RKO (cell line): ENCODE measurements at regions not wholly inside any gene's neighbourhood (a gene's known extent, or its start where the extent isn't known, plus 50 kb on each side); places are given as distances from the start of the nearest gene placed in this dataset.
A peak's percentile ranks its signal among the peaks of the same experiment; 100 is the strongest.
"Not testable (repeated sequence)": the region's sequence is repeated elsewhere in the genome, so short reads cannot be mapped to it uniquely, and the experiment has no call there.

ENCODE experiments used
- DNase-seq: peaks from one replicate; pipeline ENCODE4 v3.0.0-alpha.2; 2016; ENCODE audit warnings: low spot score

DNA sequence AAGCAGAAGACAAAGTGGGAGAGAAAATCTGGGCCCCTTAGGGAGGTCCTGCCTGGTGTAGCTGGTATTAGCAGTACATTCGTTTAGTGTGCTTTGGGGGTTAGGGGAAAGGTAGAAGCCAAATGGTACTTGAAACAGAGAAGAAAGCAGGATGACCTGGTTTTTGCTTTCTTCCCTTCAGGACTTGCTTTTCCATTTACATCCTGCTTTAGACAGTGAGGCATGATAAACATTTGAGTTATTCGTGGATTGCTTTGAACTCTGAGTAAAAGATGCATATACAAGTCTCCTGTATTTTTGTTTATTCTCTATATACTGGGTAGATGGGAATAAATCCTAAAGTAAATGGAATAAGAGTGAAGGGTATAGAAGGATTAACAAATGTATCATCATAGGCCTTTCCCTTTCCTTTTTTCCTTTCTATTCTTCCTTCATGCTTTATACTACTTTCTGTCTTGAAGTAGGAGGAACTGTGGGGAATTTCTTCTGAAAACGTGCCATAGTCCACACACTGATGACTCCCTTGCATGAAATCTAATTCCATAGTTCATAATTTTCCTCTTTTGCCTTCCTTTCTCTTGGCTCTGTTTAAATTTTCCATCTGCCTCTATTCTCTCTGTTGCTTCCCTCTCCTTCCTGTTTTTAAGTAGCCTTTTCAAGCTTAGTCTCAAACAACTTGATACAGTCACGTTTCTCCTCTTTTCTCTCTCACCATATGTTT lies 139.5 kb upstream of the RBMS3 start:
- DNase-seq = no peak

DNA sequence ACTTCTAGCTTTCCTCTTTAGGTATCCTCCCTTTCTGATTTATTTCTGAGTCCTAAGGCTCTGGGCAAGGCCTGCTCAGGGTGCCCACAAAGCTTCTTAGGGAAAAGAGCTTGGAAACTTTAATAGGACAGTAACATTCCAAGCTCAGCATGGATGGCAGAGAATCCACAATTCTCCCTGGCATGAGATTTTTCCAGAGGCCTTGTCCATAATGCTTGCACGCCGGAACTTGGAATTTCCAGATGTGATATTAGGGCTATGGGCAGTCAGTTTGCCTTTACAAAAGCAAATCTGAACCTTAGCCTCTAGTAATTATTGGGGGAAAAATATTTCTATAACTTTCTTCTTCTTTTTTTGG lies 139.0 kb upstream of the RBMS3 start:
- no peak for DNase-seq

DNA sequence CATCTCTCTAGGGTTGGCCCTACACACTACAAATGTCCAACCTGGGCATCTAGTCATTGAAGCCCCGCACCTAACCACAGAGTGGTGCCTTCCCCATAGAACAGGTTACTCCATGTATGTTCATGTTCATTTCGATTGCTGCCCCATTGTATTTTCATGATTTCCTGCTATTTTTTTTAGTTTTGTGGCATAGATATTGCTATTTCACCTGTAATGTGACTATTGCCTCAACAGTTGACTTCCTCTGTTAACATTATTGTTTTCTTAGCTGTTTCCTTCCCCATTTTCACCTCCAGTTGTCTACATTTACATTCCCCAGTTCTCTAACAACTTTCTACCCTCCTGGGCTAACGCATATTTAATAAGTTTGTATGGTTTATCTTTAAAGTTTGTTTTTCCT lies 137.7 kb upstream of the RBMS3 start:
- no peak for DNase-seq

DNA sequence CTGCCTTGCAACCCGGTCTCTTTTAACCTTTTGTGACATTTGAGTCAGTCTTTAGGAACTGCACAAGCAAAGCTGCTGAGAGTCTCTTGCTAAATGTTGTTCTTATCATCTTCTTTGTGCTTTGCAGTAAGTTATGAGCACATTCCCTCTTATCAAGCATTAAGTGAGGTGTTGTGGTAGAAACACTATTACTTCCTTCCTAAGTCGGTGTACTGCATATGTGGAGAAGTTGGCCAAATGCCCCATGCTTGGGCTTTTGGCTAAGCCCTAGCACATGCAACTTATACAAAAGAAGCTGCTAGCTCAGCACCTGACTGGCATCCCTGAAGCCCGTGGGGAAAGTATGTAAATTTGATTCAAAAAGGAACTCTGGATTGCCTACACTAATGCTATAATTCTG lies 136.5 kb upstream of the RBMS3 start:
- no peak for DNase-seq

- DNase-seq = no peak
Observed at GRCh38 chr3:29144807-29145206, 136.1 kb upstream of the RBMS3 start.

DNA sequence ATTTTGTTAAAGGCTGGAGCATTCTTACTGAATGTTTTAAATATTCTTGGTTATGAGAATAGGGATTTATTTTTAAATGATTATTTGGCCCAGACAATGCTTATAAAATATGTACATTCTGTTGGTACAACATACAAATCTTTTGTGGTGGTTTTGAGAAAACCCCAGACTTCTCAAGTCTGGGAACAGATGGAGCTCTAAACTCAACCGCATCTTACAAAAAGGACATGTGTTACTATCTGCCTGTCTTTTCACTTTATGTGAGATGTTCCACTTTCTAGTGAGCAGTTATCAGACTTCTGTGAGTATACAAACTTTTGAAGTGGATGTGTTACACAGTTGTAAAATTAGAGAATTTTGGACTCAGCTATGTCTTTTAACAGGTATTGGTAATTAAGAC lies 135.5 kb upstream of the RBMS3 start:
- no peak for DNase-seq

DNA sequence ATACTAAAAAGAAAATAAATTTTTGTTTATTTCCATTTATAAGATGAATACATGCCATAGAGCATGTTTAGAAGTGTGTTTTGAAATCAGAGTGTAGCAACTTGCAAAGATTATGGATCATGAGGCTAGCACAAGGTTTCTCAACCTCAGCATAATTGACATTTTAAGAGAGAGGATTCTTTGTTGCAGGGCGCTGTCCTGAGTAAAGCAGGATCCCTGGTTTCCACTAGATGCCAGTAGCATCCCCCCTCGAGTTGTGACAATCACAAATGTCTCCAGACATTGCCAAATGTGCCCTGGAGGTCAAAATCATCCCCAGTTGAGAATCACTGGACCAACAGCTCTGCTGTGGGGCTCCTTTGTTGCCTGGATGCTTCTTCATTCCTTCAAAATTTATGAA lies 128.5 kb upstream of the RBMS3 start:
- DNase-seq = no peak

- DNase-seq = no peak
Observed at GRCh38 chr3:29153811-29154210, 127.1 kb upstream of the RBMS3 start.

DNA sequence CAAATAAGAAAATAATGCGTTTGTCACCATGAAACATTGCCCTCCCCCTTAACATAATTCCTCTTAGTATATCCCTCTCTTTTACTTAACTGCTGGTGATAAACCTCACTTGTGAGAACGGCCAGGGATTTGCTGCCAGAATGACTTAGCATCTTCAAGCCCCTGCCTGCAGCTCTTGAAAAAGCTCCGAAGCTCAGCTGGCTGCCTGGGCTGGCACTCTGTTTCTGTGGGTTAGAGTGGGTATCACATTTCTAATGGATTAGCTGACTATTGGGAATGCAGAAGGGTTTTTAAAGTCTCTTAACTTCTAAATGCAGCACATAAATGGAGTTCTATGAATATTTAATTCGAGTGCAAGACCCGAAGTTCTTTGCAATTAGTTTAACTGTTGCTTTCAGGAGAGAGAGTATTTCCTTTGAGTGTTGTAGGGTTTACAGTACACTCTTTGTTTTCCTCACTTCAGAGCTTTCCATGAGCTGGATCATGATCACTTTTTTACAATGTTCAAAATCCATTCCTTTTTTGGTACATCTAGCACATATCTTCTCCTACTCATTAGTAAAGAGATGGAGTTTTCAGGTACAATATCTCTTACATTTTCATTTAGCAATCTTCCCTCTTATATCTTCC lies 124.7 kb upstream of the RBMS3 start:
- no peak for DNase-seq

DNA sequence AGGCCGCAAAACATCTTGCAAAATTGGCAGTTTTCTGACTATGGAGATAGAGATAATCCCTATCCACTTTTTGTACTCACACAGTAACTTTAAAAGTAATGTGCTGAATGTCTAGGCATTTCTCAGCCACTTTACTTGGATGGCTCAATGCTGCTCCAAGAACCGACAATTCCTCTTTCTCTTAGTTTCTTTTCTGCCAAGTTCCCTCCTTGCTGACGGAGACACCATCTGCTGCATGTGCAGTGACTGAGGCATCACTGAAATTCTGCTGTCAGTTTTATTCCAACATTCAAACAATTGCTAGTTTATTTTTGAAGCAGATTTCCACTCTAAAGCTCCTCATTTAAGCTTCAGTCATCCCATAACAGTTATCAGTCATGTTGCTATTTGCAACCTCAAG lies 116.0 kb upstream of the RBMS3 start:
- no peak for DNase-seq

- DNase-seq = no peak
Observed at GRCh38 chr3:29167180-29167579, 113.7 kb upstream of the RBMS3 start.

DNA sequence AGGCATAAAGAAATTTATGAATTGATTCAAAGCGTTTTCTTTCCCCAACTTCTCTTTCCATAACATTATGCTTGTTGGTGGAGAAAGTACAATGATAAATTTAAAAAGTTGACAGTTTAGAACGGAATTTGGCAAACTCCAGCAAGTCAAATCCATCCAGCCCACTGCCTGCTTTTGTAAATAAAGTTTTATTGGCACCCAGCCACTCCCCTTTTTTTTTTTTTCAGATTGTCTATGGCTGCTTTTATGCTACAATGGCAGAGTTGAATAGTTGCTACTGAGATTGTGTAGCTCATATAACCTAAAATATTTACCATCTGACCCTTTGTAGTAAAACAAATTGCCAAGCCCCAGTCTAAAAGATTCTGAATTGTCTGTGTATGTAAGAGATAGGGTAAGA lies 112.8 kb upstream of the RBMS3 start:
- DNase-seq = no peak

- no peak for DNase-seq
Observed at GRCh38 chr3:29168696-29169095, 112.2 kb upstream of the RBMS3 start.

DNA sequence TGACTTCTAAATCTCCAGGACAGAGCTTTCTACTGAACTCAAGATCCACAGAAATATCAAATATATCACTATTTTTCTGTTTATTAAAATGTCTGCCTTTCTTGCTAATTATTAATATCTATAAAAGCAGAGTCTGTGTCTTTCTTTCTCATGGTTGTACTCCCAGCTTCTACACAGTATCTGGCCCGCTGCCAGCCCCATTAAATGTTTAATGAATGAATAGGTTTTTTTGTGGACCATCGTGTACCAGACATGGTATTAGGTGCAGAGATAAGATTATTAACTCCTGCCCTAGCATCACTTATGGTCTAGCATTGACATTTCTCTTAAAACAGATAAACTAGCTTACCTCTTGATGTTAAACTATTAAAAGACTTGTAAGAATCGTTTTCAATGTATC lies 111.4 kb upstream of the RBMS3 start:
- no peak for DNase-seq

DNA sequence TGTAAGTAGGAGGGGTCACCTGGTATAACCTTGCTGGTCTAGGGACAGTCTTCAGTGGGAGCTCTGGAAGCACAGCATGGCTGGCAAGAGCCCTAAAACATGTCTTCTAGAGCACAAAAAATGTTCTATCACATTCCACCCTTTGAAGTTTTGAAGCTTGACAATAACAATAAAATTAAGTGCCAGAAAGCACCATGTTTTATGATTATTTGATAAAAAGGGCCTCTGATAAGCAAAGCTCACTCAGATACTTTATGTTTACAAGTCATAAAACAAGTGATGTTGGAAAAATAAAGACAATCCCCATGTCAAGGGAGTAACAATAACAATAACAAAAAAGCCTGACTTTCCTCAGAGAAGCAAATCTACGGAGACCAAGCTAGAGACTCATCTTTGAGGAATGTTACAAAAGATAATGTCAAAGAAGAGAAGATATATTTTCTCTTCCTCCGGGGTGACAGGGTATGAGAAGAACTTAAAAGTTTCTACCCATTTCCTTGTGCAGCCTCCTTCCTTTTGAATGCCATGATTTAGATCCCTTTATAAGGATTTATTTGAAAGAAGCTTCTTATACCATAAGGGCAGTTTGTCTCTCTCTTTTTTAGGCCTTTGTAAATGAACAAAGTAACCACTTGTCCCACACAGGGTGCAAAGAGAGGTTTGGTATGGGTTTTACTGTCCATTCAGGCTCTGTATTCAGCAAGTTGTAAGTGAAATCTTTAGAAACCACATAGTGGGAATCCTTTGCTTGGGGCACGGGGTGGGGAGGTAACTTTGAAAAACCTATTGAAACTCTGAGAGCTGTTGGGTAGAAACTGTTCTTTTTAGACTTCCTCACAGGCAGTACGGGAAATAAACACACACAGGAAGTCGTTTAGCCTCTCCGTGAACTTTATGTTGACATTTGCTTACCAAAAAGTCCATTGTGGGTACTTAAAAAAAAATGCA lies 109.6 kb upstream of the RBMS3 start:
- no peak for DNase-seq

DNA sequence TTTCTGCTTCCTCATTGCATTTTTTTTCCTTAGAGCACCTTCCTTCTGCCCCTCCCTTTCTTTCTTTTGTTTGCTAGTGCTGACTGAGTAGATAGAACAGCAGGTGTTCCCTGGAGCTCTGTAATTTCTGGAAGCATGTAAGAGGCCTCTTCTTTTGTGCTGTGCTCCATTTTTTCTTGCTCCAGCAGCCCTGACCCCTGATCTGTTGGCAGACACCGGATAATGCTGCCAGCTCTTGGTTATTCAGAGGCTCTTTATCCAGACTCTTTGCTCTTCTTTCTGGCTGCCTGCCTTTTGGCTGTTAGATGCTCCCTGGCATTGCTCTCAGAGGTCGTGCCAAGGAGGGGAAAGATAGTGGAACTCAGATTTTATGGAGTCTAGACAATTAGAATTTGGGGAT lies 104.4 kb upstream of the RBMS3 start:
- DNase-seq = no peak

GRCh38 chr3:29178809-29179793 lies 101.8 kb upstream of the RBMS3 start:
- DNase-seq = no peak

GRCh38 chr3:29181149-29181780 lies 99.6 kb upstream of the RBMS3 start:
- no peak for DNase-seq

- no peak for DNase-seq
Observed at GRCh38 chr3:29181872-29182271, 99.0 kb upstream of the RBMS3 start.

DNA sequence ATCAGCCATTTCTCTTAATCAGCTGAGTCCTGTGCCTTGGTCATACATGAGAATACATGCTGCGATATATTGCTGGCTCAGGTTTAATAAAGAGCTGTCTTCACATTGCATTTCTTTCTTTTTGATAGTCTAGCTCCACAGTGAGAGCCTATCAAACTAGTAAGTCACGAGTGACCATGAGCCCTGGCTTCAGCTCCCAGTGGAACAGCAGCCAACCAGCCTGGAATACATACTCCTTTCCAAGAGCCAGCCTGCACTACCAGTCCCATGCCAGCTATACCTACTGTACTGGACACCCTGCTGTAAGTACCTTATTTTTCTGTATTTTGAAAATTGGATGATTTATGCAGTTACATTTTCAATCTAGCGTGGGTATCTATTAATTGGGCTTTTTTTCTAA lies 98.0 kb upstream of the RBMS3 start:
- not testable (repeated sequence) for DNase-seq

DNA sequence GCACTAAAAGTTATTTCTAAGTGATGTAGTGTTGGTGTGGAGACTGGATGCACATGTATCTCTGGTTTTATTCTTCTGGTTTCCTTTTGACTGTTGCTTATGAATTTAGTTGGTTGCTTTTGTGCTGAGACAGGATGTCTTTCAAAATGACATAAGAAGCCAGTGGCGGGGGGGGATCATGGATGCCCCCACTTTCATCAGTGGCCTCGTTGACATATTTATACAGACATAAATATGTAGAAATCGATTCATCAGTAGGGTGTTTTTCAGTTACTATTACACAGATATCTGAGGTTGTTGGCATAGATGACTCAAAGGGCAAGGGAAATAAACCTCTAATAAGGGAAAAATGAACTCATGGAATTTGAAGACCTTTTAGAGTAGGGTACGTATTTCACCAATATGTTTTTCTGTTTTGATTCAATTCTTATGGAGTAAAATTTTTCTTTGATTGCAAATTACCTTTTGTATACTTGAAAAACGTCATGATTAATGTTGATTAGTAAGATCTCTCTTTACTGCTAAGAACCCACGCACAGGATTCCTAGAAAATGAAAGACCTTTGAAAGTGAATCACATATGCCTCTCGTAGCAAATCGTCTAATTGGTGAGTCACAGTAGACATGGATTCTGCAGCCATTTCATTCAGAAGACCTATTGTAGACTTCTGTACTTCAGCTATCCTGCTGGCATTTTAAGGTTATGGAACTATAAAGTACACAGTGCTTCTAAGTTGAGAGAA lies 97.4 kb upstream of the RBMS3 start:
- peak; percentile 16 for DNase-seq
